HG02981 (cell line): ENCODE measurements at regions not wholly inside any gene's neighbourhood (a gene's known extent, or its start where the extent isn't known, plus 50 kb on each side); places are given as distances from the start of the nearest gene placed in this dataset.
"Not testable (repeated sequence)": the region's sequence is repeated elsewhere in the genome, so short reads cannot be mapped to it uniquely, and the experiment has no call there.

Experiments used
- ATAC-seq: cut with Tn5 transposase; IDR thresholded peaks from one replicate; pipeline ENCODE4 v1.9.1; 2021; ENCODE audit warnings: mild to moderate bottlenecking, moderate library complexity; ENCODE audit not compliant: unreplicated experiment

GRCh38 chr17:30731210-30732132, 93.0 kb downstream of the CRLF3 start:
- peak; percentile 91 for ATAC-seq

GRCh38 chr17:30730837-30731209, 93.7 kb downstream of the CRLF3 start:
- ATAC-seq = not testable (repeated sequence)

GRCh38 chr17:30730171-30730836, 94.2 kb downstream of the CRLF3 start:
- not testable (repeated sequence) for ATAC-seq

- not testable (repeated sequence) for ATAC-seq
These were observed 94.9 kb downstream of the CRLF3 start for GRCh38 chr17:30729471-30730170.

- ATAC-seq = not testable (repeated sequence)
These were observed 97.0 kb downstream of the CRLF3 start for GRCh38 chr17:30727517-30727916.

- ATAC-seq = not testable (repeated sequence)
These were observed 97.8 kb downstream of the CRLF3 start for GRCh38 chr17:30726734-30727133.

GRCh38 chr17:30726310-30726709, 98.2 kb downstream of the CRLF3 start:
- not testable (repeated sequence) for ATAC-seq

GRCh38 chr17:30724034-30724650, 100.3 kb downstream of the CRLF3 start:
- ATAC-seq = not testable (repeated sequence)

- not testable (repeated sequence) for ATAC-seq
These were observed 102.2 kb downstream of the CRLF3 start for GRCh38 chr17:30722114-30722780.

GRCh38 chr17:30720971-30721370, 103.5 kb downstream of the CRLF3 start:
- ATAC-seq = not testable (repeated sequence)

GRCh38 chr17:30720013-30720471, 104.5 kb downstream of the CRLF3 start:
- no peak for ATAC-seq

- not testable (repeated sequence) for ATAC-seq
These were observed 105.1 kb downstream of the CRLF3 start for GRCh38 chr17:30719131-30719973.

GRCh38 chr17:30718691-30719090, 105.8 kb downstream of the CRLF3 start:
- not testable (repeated sequence) for ATAC-seq

- ATAC-seq = not testable (repeated sequence)
These were observed 106.4 kb downstream of the CRLF3 start for GRCh38 chr17:30718099-30718447.

- no peak for ATAC-seq
These were observed 107.0 kb downstream of the CRLF3 start for GRCh38 chr17:30717291-30718098.

- ATAC-seq = no peak
These were observed 107.8 kb downstream of the CRLF3 start for GRCh38 chr17:30716461-30717290.

- ATAC-seq = peak; percentile 45
These were observed 109.5 kb downstream of the CRLF3 start for GRCh38 chr17:30714825-30715622.
